ENCODE measurements at regions not wholly inside any gene's neighbourhood (a gene's known extent, or its start where the extent isn't known, plus 50 kb on each side); places are given as distances from the start of the nearest gene placed in this dataset.

- no peak for DNase-seq (ENCODE audit: low read depth, low spot score)
- TF ChIP-seq ZNF274 (IDR thresholded peaks at IDR 0.05; ENCODE audit: low read depth, low read length): no peak
- no peak for TF ChIP-seq YY1 (IDR thresholded peaks at IDR 0.05; ENCODE audit: insufficient read depth, insufficient read length)
- TF ChIP-seq SUZ12 (IDR thresholded peaks at IDR 0.05; ENCODE audit: extremely low read depth, insufficient read depth, insufficient read length): no peak
- Histone ChIP-seq H3K9ac (ENCODE audit: insufficient read length, low read depth) (no peak overlapping the region), H3K9me3 (ENCODE audit: insufficient read depth, low read length) (no peaks in the 10 kb centered on the region), H3K4me1 (ENCODE audit: insufficient read depth, insufficient read length) (no peaks in the 10 kb centered on the region), H3K4me3 (ENCODE audit: insufficient read length, low read depth) (no peak overlapping the region), H3K27me3 (ENCODE audit: insufficient read depth, insufficient read length) (no peaks in the 10 kb centered on the region), H3K36me3 (ENCODE audit: insufficient read depth, insufficient read length, low read length) (no peaks in the 10 kb centered on the region)
These were observed 335.3 kb upstream of the NECTIN3 start for GRCh38 chr3:110736332-110736731.

- DNase-seq (ENCODE audit: low read depth, low spot score): no peak
- Histone ChIP-seq H3K4me1 (ENCODE audit: insufficient read depth, insufficient read length) (no peaks in the 10 kb centered on the region), H3K9ac (ENCODE audit: insufficient read length, low read depth) (no peak overlapping the region), H3K27me3 (ENCODE audit: insufficient read depth, insufficient read length) (no peaks in the 10 kb centered on the region), H3K36me3 (ENCODE audit: insufficient read depth, insufficient read length, low read length) (no peaks in the 10 kb centered on the region), H3K4me3 (ENCODE audit: insufficient read length, low read depth) (no peak overlapping the region), H3K9me3 (ENCODE audit: insufficient read depth, low read length) (no peaks in the 10 kb centered on the region)
- TF ChIP-seq SUZ12 (IDR thresholded peaks at IDR 0.05; ENCODE audit: extremely low read depth, insufficient read depth, insufficient read length): no peak
These were observed 333.1 kb upstream of the NECTIN3 start for GRCh38 chr3:110738531-110738930.

GRCh38 chr3:110741891-110742290 is 329.7 kb upstream of the NECTIN3 start:
- Histone ChIP-seq H3K27me3 (ENCODE audit: insufficient read depth, insufficient read length) (no peaks in the 10 kb centered on the region), H3K4me1 (ENCODE audit: insufficient read depth, insufficient read length) (no peaks in the 10 kb centered on the region), H3K36me3 (ENCODE audit: insufficient read depth, insufficient read length, low read length) (no peaks in the 10 kb centered on the region), H3K9ac (ENCODE audit: insufficient read length, low read depth) (no peak overlapping the region), H3K4me3 (ENCODE audit: insufficient read length, low read depth) (no peak overlapping the region), H3K9me3 (ENCODE audit: insufficient read depth, low read length) (no peaks in the 10 kb centered on the region)
- TF ChIP-seq ZNF274 (IDR thresholded peaks at IDR 0.05; ENCODE audit: low read depth, low read length) (no peak), SUZ12 (IDR thresholded peaks at IDR 0.05; ENCODE audit: extremely low read depth, insufficient read depth, insufficient read length) (no peak), YY1 (IDR thresholded peaks at IDR 0.05; ENCODE audit: insufficient read depth, insufficient read length) (no peak)
- DNase-seq (ENCODE audit: low read depth, low spot score): no peak

- Histone ChIP-seq H3K27me3 (ENCODE audit: insufficient read depth, insufficient read length) (no peaks in the 10 kb centered on the region), H3K36me3 (ENCODE audit: insufficient read depth, insufficient read length, low read length) (no peaks in the 10 kb centered on the region), H3K9me3 (ENCODE audit: insufficient read depth, low read length) (no peaks in the 10 kb centered on the region), H3K4me3 (ENCODE audit: insufficient read length, low read depth) (no peak overlapping the region), H3K9ac (ENCODE audit: insufficient read length, low read depth) (no peak overlapping the region), H3K4me1 (ENCODE audit: insufficient read depth, insufficient read length) (no peaks in the 10 kb centered on the region)
- DNase-seq (ENCODE audit: low read depth, low spot score): no peak
- TF ChIP-seq YY1 (IDR thresholded peaks at IDR 0.05; ENCODE audit: insufficient read depth, insufficient read length) (no peak), SUZ12 (IDR thresholded peaks at IDR 0.05; ENCODE audit: extremely low read depth, insufficient read depth, insufficient read length) (no peak), ZNF274 (IDR thresholded peaks at IDR 0.05; ENCODE audit: low read depth, low read length) (no peak)
These were observed 328.4 kb upstream of the NECTIN3 start for GRCh38 chr3:110743202-110743601.

- Histone ChIP-seq H3K9ac (ENCODE audit: insufficient read length, low read depth) (no peak overlapping the region), H3K4me1 (ENCODE audit: insufficient read depth, insufficient read length) (no peaks in the 10 kb centered on the region), H3K36me3 (ENCODE audit: insufficient read depth, insufficient read length, low read length) (no peaks in the 10 kb centered on the region), H3K4me3 (ENCODE audit: insufficient read length, low read depth) (no peak overlapping the region), H3K27me3 (ENCODE audit: insufficient read depth, insufficient read length) (no peaks in the 10 kb centered on the region), H3K9me3 (ENCODE audit: insufficient read depth, low read length) (no peaks in the 10 kb centered on the region)
- TF ChIP-seq SUZ12 (IDR thresholded peaks at IDR 0.05; ENCODE audit: extremely low read depth, insufficient read depth, insufficient read length) (no peak), YY1 (IDR thresholded peaks at IDR 0.05; ENCODE audit: insufficient read depth, insufficient read length) (no peak), ZNF274 (IDR thresholded peaks at IDR 0.05; ENCODE audit: low read depth, low read length) (no peak)
- DNase-seq (ENCODE audit: low read depth, low spot score): no peak
These were observed 327.6 kb upstream of the NECTIN3 start for GRCh38 chr3:110743984-110744383.

GRCh38 chr3:110744723-110745122 is 326.9 kb upstream of the NECTIN3 start:
- no peak for TF ChIP-seq YY1 (IDR thresholded peaks at IDR 0.05; ENCODE audit: insufficient read depth, insufficient read length)
- no peak for TF ChIP-seq SUZ12 (IDR thresholded peaks at IDR 0.05; ENCODE audit: extremely low read depth, insufficient read depth, insufficient read length)
- TF ChIP-seq ZNF274 (IDR thresholded peaks at IDR 0.05; ENCODE audit: low read depth, low read length): no peak
- Histone ChIP-seq H3K36me3 (ENCODE audit: insufficient read depth, insufficient read length, low read length) (no peaks in the 10 kb centered on the region), H3K4me1 (ENCODE audit: insufficient read depth, insufficient read length) (no peaks in the 10 kb centered on the region), H3K4me3 (ENCODE audit: insufficient read length, low read depth) (no peak overlapping the region), H3K9ac (ENCODE audit: insufficient read length, low read depth) (no peak overlapping the region), H3K27me3 (ENCODE audit: insufficient read depth, insufficient read length) (no peaks in the 10 kb centered on the region), H3K9me3 (ENCODE audit: insufficient read depth, low read length) (no peaks in the 10 kb centered on the region)
- no peak for DNase-seq (ENCODE audit: low read depth, low spot score)

- Histone ChIP-seq H3K9ac (ENCODE audit: insufficient read length, low read depth) (no peak overlapping the region), H3K27me3 (ENCODE audit: insufficient read depth, insufficient read length) (no peaks in the 10 kb centered on the region), H3K36me3 (ENCODE audit: insufficient read depth, insufficient read length, low read length) (no peaks in the 10 kb centered on the region), H3K9me3 (ENCODE audit: insufficient read depth, low read length) (no peaks in the 10 kb centered on the region), H3K4me3 (ENCODE audit: insufficient read length, low read depth) (no peak overlapping the region), H3K4me1 (ENCODE audit: insufficient read depth, insufficient read length) (no peaks in the 10 kb centered on the region)
- TF ChIP-seq ZNF274 (IDR thresholded peaks at IDR 0.05; ENCODE audit: low read depth, low read length) (no peak), YY1 (IDR thresholded peaks at IDR 0.05; ENCODE audit: insufficient read depth, insufficient read length) (no peak), SUZ12 (IDR thresholded peaks at IDR 0.05; ENCODE audit: extremely low read depth, insufficient read depth, insufficient read length) (no peak)
- no peak for DNase-seq (ENCODE audit: low read depth, low spot score)
These were observed 322.6 kb upstream of the NECTIN3 start for GRCh38 chr3:110749006-110749405.

- Histone ChIP-seq H3K9ac (ENCODE audit: insufficient read length, low read depth) (no peak overlapping the region), H3K4me1 (ENCODE audit: insufficient read depth, insufficient read length) (no peaks in the 10 kb centered on the region), H3K4me3 (ENCODE audit: insufficient read length, low read depth) (no peak overlapping the region), H3K9me3 (ENCODE audit: insufficient read depth, low read length) (no peaks in the 10 kb centered on the region), H3K27me3 (ENCODE audit: insufficient read depth, insufficient read length) (no peaks in the 10 kb centered on the region), H3K36me3 (ENCODE audit: insufficient read depth, insufficient read length, low read length) (no peaks in the 10 kb centered on the region)
- TF ChIP-seq ZNF274 (IDR thresholded peaks at IDR 0.05; ENCODE audit: low read depth, low read length) (no peak), YY1 (IDR thresholded peaks at IDR 0.05; ENCODE audit: insufficient read depth, insufficient read length) (no peak)
- DNase-seq (ENCODE audit: low read depth, low spot score): no peak
These were observed 321.4 kb upstream of the NECTIN3 start for GRCh38 chr3:110750201-110750600.

Measured in NT2/D1 (cell line).